GM23338 (cell line): ENCODE measurements at regions not wholly inside any gene's neighbourhood (a gene's known extent, or its start where the extent isn't known, plus 50 kb on each side); places are given as distances from the start of the nearest gene placed in this dataset.

ENCODE experiments used
- ATAC-seq: fragments of 200-7000 bp; cut with Tn5 transposase; 3 replicates; pipeline ENCODE4 v1.9.1; 2020
- DNase-seq: peaks from one replicate; pipeline ENCODE4 v3.0.0-alpha.2; 2015; ENCODE audit warnings: low spot score
- H2AFZ ChIP-seq: fragments of 200-600 bp; sonication (generic); 2 replicates; pipeline ENCODE4 v1.8.0; 2016; ENCODE audit warnings: antibody characterized with exemption, mild to moderate bottlenecking, moderate library complexity
- H3F3A ChIP-seq: fragments of 200-600 bp; sonication (generic); replicated peaks from 2 replicates; pipeline ENCODE4 v1.8.0; 2017; ENCODE audit warnings: antibody characterized with exemption, mixed run types, low read depth
- H3K27ac ChIP-seq: fragments of 200-600 bp; sonication (generic); 2 replicates; pipeline ENCODE4 v1.6.1; 2016; ENCODE audit warnings: low read depth
- H3K27me3 ChIP-seq: fragments of 200-600 bp; sonication (generic); 2 replicates; pipeline ENCODE4 v1.8.0; 2016; ENCODE audit warnings: mild to moderate bottlenecking, mixed run types, moderate library complexity; ENCODE audit not compliant: insufficient read depth
- H3K36me3 ChIP-seq: fragments of 200-600 bp; sonication (generic); 2 replicates; pipeline ENCODE4 v1.8.0; 2016; ENCODE audit warnings: mild to moderate bottlenecking; ENCODE audit not compliant: insufficient read depth
- H3K4me1 ChIP-seq: fragments of 200-600 bp; sonication (generic); 2 replicates; pipeline ENCODE4 v1.8.0; 2016; ENCODE audit warnings: mild to moderate bottlenecking, moderate library complexity; ENCODE audit not compliant: insufficient read depth
- H3K4me2 ChIP-seq: fragments of 200-600 bp; sonication (generic); 2 replicates; pipeline ENCODE4 v1.7.1; 2017; ENCODE audit warnings: mixed run types
- H3K4me3 ChIP-seq: fragments of 200-600 bp; sonication (generic); 2 replicates; pipeline ENCODE4 v1.6.1; 2016; ENCODE audit warnings: mixed run types
- H3K79me2 ChIP-seq: fragments of 200-600 bp; sonication (generic); replicated peaks from 2 replicates; pipeline ENCODE4 v1.8.0; 2017; ENCODE audit warnings: mild to moderate bottlenecking; ENCODE audit not compliant: insufficient read depth
- H3K9me2 ChIP-seq: fragments of 200-600 bp; sonication (generic); 2 replicates; pipeline ENCODE4 v1.8.0; 2017; ENCODE audit not compliant: insufficient read depth
- H4K20me1 ChIP-seq: fragments of 200-600 bp; sonication (generic); replicated peaks from 2 replicates; pipeline ENCODE4 v1.8.0; 2017; ENCODE audit warnings: mild to moderate bottlenecking; ENCODE audit not compliant: insufficient read depth
- H3K27ac Mint-ChIP-seq: 2 replicates; pipeline ENCODE4 v1.8.0; 2020; ENCODE audit warnings: inconsistent platforms, mild to moderate bottlenecking, moderate library complexity, mixed read lengths
- H3K27me3 Mint-ChIP-seq: 3 replicates; pipeline ENCODE4 v1.8.0; 2022; ENCODE audit warnings: low read depth, mild to moderate bottlenecking, moderate library complexity, mixed read lengths, inconsistent platforms; ENCODE audit not compliant: insufficient read depth, poor library complexity
- H3K36me3 Mint-ChIP-seq: 3 replicates; pipeline ENCODE4 v1.8.0; 2021; ENCODE audit warnings: low read depth, mild to moderate bottlenecking, inconsistent platforms, moderate library complexity, mixed read lengths
- H3K4me1 Mint-ChIP-seq: 3 replicates; pipeline ENCODE4 v1.8.0; 2020; ENCODE audit warnings: mild to moderate bottlenecking, inconsistent platforms, mixed read lengths
- H3K4me3 Mint-ChIP-seq: 3 replicates; pipeline ENCODE4 v1.8.0; 2021; ENCODE audit warnings: moderate library complexity, mild to moderate bottlenecking, inconsistent platforms, mixed read lengths
- H3K9me3 Mint-ChIP-seq: 3 replicates; pipeline ENCODE4 v1.8.0; 2020; ENCODE audit warnings: moderate library complexity, mild to moderate bottlenecking, inconsistent platforms, mixed read lengths
- CREB1 ChIP-seq: fragments of 250-450 bp; sonication (Bioruptor Pico); IDR thresholded peaks from 2 replicates; pipeline ENCODE4 v1.5.0; 2020; ENCODE audit warnings: low read depth, mild to moderate bottlenecking, moderate library complexity
- CTCF ChIP-seq, 2 experiments: fragments of 200-600 bp in 1 of 2; sonication (generic) in 1 of 2; conservative IDR thresholded peaks; 2 replicates each; pipeline versions ENCODE4 v1.5.1 to v1.6.1; 2016 to 2017; ENCODE audit warnings: antibody characterized with exemption in 2 of 2, low read depth in 2 of 2, mild to moderate bottlenecking in 2 of 2, moderate library complexity in 1 of 2
- ETS1 ChIP-seq: IDR thresholded peaks from 2 replicates; pipeline ENCODE4 v1.6.1; 2016; ENCODE audit warnings: antibody characterized with exemption
- EZH2 ChIP-seq: fragments of 200-600 bp; sonication (generic); IDR thresholded peaks from one replicate; pipeline ENCODE4 v1.8.0; 2017; ENCODE audit warnings: antibody characterized with exemption, mild to moderate bottlenecking, low read depth; ENCODE audit not compliant: unreplicated experiment
- EZH2phosphoT487 ChIP-seq: fragments of 200-600 bp; sonication (generic); IDR thresholded peaks from one replicate; pipeline ENCODE4 v1.8.1; 2018; ENCODE audit warnings: antibody characterized with exemption; ENCODE audit not compliant: unreplicated experiment
- JUNB ChIP-seq: IDR thresholded peaks from one replicate; pipeline ENCODE4 v1.6.1; 2016; ENCODE audit warnings: antibody characterized with exemption; ENCODE audit not compliant: unreplicated experiment
- NANOG ChIP-seq: IDR thresholded peaks from 2 replicates; pipeline ENCODE4 v1.6.1; 2016; ENCODE audit warnings: antibody characterized with exemption, borderline replicate concordance
- POLR2AphosphoS5 ChIP-seq: IDR thresholded peaks from 2 replicates; pipeline ENCODE4 v1.6.1; 2016; ENCODE audit warnings: antibody characterized with exemption, low read depth
- REST ChIP-seq: IDR thresholded peaks from one replicate; pipeline ENCODE4 v1.6.1; 2018; ENCODE audit warnings: antibody characterized with exemption; ENCODE audit not compliant: unreplicated experiment
- STAT1 ChIP-seq: IDR thresholded peaks from one replicate; pipeline ENCODE4 v1.6.1; 2016; ENCODE audit warnings: antibody characterized with exemption; ENCODE audit not compliant: unreplicated experiment
- ZNF114 ChIP-seq: fragments of 250-450 bp; sonication (Bioruptor Pico); IDR thresholded peaks from 2 replicates; pipeline ENCODE4 v1.5.0; 2020; ENCODE audit warnings: mild to moderate bottlenecking, moderate library complexity
- ZNF331 ChIP-seq: fragments of 250-450 bp; sonication (Bioruptor Pico); IDR thresholded peaks from 2 replicates; pipeline ENCODE4 v1.5.0; 2020; ENCODE audit warnings: low read depth, mild to moderate bottlenecking, moderate library complexity

- ATAC-seq (peak; percentile 93), DNase-seq (peak; percentile 71)
- H3K9me2 ChIP-seq: no peaks in the 10 kb centered on the region
- H3K79me2 ChIP-seq: no peaks in the 10 kb centered on the region
- no peaks in the 10 kb centered on the region; the same call in 1 of the 2 replicates for H3K4me1 ChIP-seq
- H3K9me3 Mint-ChIP-seq: no peaks in the 10 kb centered on the region
- H3K27ac ChIP-seq: no peak overlapping the region
- no peaks in the 10 kb centered on the region for H4K20me1 ChIP-seq
- no peaks in the 10 kb centered on the region for H3K27me3 ChIP-seq
- no peak overlapping the region for H3K4me3 Mint-ChIP-seq
- H3K4me3 ChIP-seq: no peak overlapping the region
- no peak overlapping the region for H3K27ac Mint-ChIP-seq
- H3K27me3 Mint-ChIP-seq: no peaks in the 10 kb centered on the region
- H3F3A ChIP-seq: no peaks in the 10 kb centered on the region
- H2AFZ ChIP-seq: peak overlapping the region; percentile 84; the same call in 1 of the 2 replicates
- no peaks in the 10 kb centered on the region for H3K36me3 ChIP-seq
- H3K36me3 Mint-ChIP-seq: no peaks in the 10 kb centered on the region
- TF ChIP-seq EZH2 (no peak), CREB1 (CRISPR knock-in tag) (peak; percentile 53), POLR2AphosphoS5 (no peak), JUNB (no peak), CTCF (conservative IDR thresholded peaks at IDR 0.05; ENCODE audit: low read depth in 2 of 2) (no peak)
- peaks cover 10% of the 10 kb centered on the region; the same call in 2 of the 3 replicates for H3K4me1 Mint-ChIP-seq
- no peak overlapping the region for H3K4me2 ChIP-seq
Observed at GRCh38 chr6:137323860-137324259, 104.7 kb upstream of the IFNGR1 start.

- Histone ChIP-seq H3F3A (no peaks in the 10 kb centered on the region), H4K20me1 (no peaks in the 10 kb centered on the region), H3K27me3 (no peaks in the 10 kb centered on the region), H3K4me2 (no peak overlapping the region), H3K4me1 (peaks cover under 1% of the 10 kb centered on the region; the same call in 1 of the 2 replicates), H3K9me2 (no peaks in the 10 kb centered on the region), H3K27ac (no peak overlapping the region), H3K79me2 (no peaks in the 10 kb centered on the region), H2AFZ (peak overlapping the region; percentile 48; the same call in 1 of the 2 replicates), H3K4me3 (no peak overlapping the region), H3K36me3 (no peaks in the 10 kb centered on the region)
- Mint-ChIP-seq H3K36me3 (no peaks in the 10 kb centered on the region), H3K27me3 (no peaks in the 10 kb centered on the region), H3K4me1 (peaks cover 14% of the 10 kb centered on the region; the same call in 2 of the 3 replicates), H3K4me3 (no peak overlapping the region), H3K27ac (no peak overlapping the region), H3K9me3 (no peaks in the 10 kb centered on the region)
- ATAC-seq: no peak
- no peak for TF ChIP-seq EZH2phosphoT487
- no peak for TF ChIP-seq ZNF331
- no peak for DNase-seq
Observed at GRCh38 chr6:137320271-137320670, 101.1 kb upstream of the IFNGR1 start.

- ATAC-seq (no peak), DNase-seq (no peak)
- H3K27me3 Mint-ChIP-seq: no peaks in the 10 kb centered on the region
- H3K4me3 Mint-ChIP-seq: no peak overlapping the region
- H3K9me2 ChIP-seq: no peaks in the 10 kb centered on the region
- no peak overlapping the region for H3K4me2 ChIP-seq
- H3F3A ChIP-seq: no peaks in the 10 kb centered on the region
- peaks cover 5% of the 10 kb centered on the region for H3K4me1 ChIP-seq
- peaks cover 11% of the 10 kb centered on the region for H3K4me1 Mint-ChIP-seq
- H3K36me3 Mint-ChIP-seq: no peaks in the 10 kb centered on the region
- no peaks in the 10 kb centered on the region for H3K79me2 ChIP-seq
- H3K27ac Mint-ChIP-seq: no peak overlapping the region
- H3K27ac ChIP-seq: no peak overlapping the region
- H3K27me3 ChIP-seq: no peaks in the 10 kb centered on the region
- H4K20me1 ChIP-seq: no peaks in the 10 kb centered on the region
- no peaks in the 10 kb centered on the region for H3K36me3 ChIP-seq
- H3K9me3 Mint-ChIP-seq: no peaks in the 10 kb centered on the region
- H2AFZ ChIP-seq: no peak overlapping the region
- H3K4me3 ChIP-seq: no peak overlapping the region
- TF ChIP-seq ZNF114 (CRISPR knock-in tag) (no peak), ZNF331 (no peak), EZH2phosphoT487 (no peak), NANOG (no peak), REST (no peak), STAT1 (no peak), EZH2 (no peak), CREB1 (CRISPR knock-in tag) (no peak), POLR2AphosphoS5 (no peak), JUNB (no peak), ETS1 (no peak)
Observed at GRCh38 chr6:137316626-137317025, 97.4 kb upstream of the IFNGR1 start.
